ENCODE measurements at regions not wholly inside any gene's neighbourhood (a gene's known extent, or its start where the extent isn't known, plus 50 kb on each side); places are given as distances from the start of the nearest gene placed in this dataset.

- H3K27ac ChIP-seq (replicated peaks), result no peak overlapping the region
- no peaks in the 10 kb centered on the region for H3K27me3 ChIP-seq (ENCODE audit: insufficient read depth, poor library complexity, severe bottlenecking)
- no peak for TF ChIP-seq CTCF (IDR thresholded peaks at IDR 0.05; ENCODE audit: insufficient read depth, low read length)
- TF ChIP-seq SPI1 (IDR thresholded peaks at IDR 0.05; ENCODE audit: borderline replicate concordance, low read depth), result no peak
- no peak for TF ChIP-seq GABPA (IDR thresholded peaks at IDR 0.05; ENCODE audit: low read depth)
- no peak for TF ChIP-seq REST (IDR thresholded peaks at IDR 0.05; ENCODE audit: insufficient replicate concordance, low read depth)
- TF ChIP-seq POLR2AphosphoS5 (IDR thresholded peaks at IDR 0.05; ENCODE audit: low read depth), result no peak
- DNase-seq (ENCODE audit: low read depth in 1 of 2, low spot score in 1 of 2), result no peak
- H3K4me3 ChIP-seq (replicated peaks; ENCODE audit: insufficient read depth, low read length), result no peak overlapping the region
These were observed 104.6 kb upstream of the SMIM23 start for GRCh38 chr5:171681061-171681460.

- H3K27ac ChIP-seq (replicated peaks), result no peak overlapping the region
- TF ChIP-seq SPI1 (IDR thresholded peaks at IDR 0.05; ENCODE audit: borderline replicate concordance, low read depth) (no peak), POLR2AphosphoS5 (IDR thresholded peaks at IDR 0.05; ENCODE audit: low read depth) (no peak), CTCF (IDR thresholded peaks at IDR 0.05; ENCODE audit: insufficient read depth, low read length) (no peak), REST (IDR thresholded peaks at IDR 0.05; ENCODE audit: insufficient replicate concordance, low read depth) (no peak), GABPA (IDR thresholded peaks at IDR 0.05; ENCODE audit: low read depth) (no peak)
- H3K4me3 ChIP-seq (replicated peaks; ENCODE audit: insufficient read depth, low read length), result no peak overlapping the region
- H3K27me3 ChIP-seq (ENCODE audit: insufficient read depth, poor library complexity, severe bottlenecking), result no peaks in the 10 kb centered on the region
- DNase-seq (ENCODE audit: low read depth in 1 of 2, low spot score in 1 of 2), result no peak
These were observed 103.9 kb upstream of the SMIM23 start for GRCh38 chr5:171681677-171682076.

GRCh38 chr5:171682801-171683200 is 102.8 kb upstream of the SMIM23 start:
- Histone ChIP-seq H3K27ac (replicated peaks) (no peak overlapping the region), H3K27me3 (ENCODE audit: insufficient read depth, poor library complexity, severe bottlenecking) (no peaks in the 10 kb centered on the region), H3K4me3 (replicated peaks; ENCODE audit: insufficient read depth, low read length) (no peak overlapping the region)
- no peak for DNase-seq (ENCODE audit: low read depth in 1 of 2, low spot score in 1 of 2)
- TF ChIP-seq CTCF (IDR thresholded peaks at IDR 0.05; ENCODE audit: insufficient read depth, low read length) (no peak), SPI1 (IDR thresholded peaks at IDR 0.05; ENCODE audit: borderline replicate concordance, low read depth) (no peak), POLR2AphosphoS5 (IDR thresholded peaks at IDR 0.05; ENCODE audit: low read depth) (no peak), REST (IDR thresholded peaks at IDR 0.05; ENCODE audit: insufficient replicate concordance, low read depth) (no peak), GABPA (IDR thresholded peaks at IDR 0.05; ENCODE audit: low read depth) (no peak)

Measured in HL-60 (cell line).